ENCODE measurements at regions not wholly inside any gene's neighbourhood (a gene's known extent, or its start where the extent isn't known, plus 50 kb on each side); places are given as distances from the start of the nearest gene placed in this dataset.
"Not testable (repeated sequence)": the region's sequence is repeated elsewhere in the genome, so short reads cannot be mapped to it uniquely, and the experiment has no call there.

DNA sequence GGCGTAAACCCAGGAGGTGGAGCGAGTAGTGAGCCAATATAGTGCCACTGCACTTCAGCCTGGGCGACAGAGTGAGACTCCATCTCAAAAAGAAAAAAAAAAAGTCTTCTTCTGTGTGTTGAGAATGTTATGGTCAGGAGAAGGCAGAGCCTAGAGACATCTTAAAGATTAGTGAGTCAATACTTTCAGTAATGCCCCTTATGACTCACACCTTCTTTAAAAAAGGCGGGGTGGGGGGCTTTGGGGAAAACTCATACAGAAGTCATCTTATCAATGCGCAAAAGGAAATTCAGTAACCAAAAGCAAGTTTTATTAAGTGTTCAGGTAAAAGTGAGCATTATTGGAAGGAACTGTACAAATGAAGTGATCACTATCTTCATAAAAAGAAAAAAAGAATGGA is 1369.8 kb upstream of the LRRTM3 start:
- intact Hi-C loops (cut with micrococcal nuclease) = no loop called here

DNA sequence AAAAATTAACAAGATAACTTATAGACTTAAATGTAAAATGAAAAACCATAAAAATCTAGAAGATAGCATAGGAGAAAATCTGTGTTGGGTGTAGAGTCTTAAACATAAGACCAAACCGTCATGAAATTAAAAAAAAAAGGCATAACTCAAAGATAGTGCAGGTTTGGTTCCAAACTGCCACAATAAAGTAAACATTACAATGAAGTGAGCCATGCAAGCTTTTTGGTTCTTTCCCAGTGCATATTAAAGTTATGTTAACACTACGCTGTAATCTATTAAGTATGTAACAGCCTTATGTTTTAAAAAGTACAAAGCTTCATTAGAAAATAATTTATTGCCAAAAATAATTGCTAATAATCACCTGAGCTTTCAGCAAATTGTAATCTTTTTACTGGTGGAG is 1366.5 kb upstream of the LRRTM3 start:
- intact Hi-C loops (cut with micrococcal nuclease) = no loop called here

DNA sequence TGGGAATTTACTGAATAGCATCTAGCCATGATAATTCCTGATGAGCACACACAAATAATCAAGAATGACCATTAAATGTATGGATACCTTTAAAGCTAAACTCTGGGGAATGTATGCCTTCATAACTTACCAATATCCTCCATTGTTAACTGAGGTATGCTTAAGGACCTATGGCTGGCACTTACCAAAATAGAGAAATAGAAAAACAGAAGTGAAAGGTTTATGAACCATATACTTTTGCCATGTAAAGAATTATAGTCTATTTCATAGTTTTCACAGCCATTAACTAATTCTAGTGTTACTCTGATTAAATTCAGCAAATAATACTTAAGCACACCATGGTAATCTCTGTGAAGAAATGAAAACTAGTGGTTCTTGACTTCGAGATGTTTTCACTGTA is 1360.6 kb upstream of the LRRTM3 start:
- intact Hi-C loops (cut with micrococcal nuclease) = no loop called here

DNA sequence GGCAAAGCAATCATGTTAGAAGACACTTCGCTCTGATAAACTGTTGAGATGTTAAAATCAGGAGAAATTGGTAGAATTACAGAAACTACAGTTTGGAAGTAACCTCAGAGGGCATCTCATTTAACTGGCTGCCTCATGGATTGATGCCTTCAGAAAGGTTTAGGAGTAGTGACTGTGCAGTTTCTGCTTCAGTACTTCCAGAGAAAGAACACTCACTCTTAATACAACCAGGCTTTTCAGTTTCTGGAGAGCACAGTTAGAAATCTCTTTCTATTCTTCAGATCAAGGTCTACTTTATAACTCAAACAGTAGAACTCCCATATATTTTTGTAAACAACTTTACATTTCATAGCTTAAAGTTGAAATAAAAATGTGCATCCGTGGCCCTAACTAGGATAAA is 1358.9 kb upstream of the LRRTM3 start:
- intact Hi-C loops (cut with micrococcal nuclease) = no loop called here

DNA sequence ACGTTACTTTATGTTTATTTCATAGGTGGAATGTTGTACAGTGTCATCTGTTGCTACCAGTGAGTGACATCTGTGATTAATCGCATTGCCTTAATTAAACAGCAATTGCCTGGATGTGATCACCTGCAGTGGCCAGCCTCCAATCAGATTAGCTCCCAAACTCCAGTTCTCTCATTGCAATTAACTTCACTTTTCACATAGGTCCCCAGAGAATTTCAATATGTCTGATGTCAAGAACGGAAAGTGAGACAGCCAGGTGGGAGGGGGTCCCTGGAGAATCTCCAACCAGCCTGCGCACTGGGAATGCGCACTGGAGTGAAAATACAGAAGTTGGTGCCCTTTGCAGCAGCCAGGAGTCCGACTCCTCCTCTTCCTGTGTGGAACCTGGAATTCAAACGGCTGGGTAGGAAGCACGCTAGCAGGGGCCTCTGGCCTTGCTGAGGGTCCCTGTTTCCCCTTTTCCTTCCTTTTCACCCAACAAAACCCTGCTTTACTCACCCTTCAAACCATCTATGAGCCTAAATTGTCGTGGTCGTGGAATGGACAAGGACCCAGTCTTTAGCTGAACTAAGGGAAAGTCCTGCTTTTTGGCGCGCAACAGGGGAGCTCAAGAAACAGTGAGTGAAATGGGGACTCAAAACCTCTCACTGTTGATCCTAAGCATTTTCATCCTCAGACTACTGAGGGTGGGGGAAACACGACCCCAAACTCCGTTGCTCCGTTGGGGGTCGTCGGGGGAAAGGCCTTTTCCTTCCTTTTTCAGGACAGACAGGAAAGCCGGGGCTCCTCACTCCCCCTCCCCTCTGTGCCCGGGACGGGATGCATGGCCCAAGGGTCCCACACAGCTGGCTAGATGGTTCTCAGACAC is 1355.5 kb upstream of the LRRTM3 start:
- intact Hi-C loops (cut with micrococcal nuclease) = no loop called here

DNA sequence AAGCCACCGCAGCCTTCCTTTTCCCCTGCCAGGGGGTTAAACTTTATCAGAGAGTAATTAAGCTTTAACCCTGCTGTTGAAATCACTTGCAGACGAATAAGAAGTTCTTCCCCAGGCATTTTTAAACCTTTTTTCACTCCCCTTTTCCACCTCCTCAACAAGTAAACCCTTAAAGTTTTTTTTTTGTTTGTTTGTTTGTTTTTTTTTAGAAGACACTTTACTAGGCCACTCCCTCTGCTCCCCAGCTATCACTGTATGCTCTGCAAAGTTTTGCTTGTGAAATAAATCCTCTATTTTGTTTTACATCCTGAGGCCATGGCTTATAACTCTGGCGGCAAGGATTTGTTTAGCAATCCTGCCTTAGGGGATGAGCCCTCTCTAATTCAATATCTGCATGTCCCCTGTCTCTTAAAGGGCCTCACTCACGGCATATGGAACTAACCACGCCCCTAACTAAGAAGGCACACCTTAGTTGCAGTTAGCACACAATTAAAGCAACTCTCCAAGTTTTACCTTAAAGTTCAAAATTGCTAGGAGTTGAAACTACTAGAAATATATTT is 1354.7 kb upstream of the LRRTM3 start:
- intact Hi-C loops (cut with micrococcal nuclease) = no loop called here

DNA sequence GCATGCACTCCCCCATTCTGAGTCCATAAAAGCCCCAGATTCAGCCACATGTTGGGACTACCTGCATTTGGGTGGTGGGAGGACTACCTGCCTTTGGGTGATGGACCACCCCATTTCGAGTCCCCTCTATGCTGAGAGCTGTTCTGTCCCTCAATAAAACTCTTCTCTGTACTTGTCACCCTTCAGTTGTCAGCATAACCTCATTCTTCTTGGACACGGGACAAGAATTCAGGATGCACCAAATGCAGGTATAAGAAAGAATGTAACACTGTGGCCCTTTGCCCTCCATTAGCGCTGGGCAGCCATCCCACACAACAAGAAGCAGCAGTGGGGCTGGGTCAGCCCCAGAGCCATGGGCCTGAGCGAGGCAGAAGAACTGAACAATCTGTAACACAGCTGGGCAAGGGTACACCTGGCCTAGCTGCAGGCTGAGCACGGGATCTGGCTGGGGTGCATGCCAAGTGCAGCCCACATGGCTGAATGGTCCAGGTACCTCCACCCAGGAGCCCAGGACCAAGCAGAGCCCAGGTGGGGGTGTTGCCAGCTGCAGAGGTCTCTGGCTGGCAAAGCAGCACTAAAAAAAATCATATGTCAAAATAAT is 1344.3 kb upstream of the LRRTM3 start:
- intact Hi-C loops (cut with micrococcal nuclease) = no loop called here

DNA sequence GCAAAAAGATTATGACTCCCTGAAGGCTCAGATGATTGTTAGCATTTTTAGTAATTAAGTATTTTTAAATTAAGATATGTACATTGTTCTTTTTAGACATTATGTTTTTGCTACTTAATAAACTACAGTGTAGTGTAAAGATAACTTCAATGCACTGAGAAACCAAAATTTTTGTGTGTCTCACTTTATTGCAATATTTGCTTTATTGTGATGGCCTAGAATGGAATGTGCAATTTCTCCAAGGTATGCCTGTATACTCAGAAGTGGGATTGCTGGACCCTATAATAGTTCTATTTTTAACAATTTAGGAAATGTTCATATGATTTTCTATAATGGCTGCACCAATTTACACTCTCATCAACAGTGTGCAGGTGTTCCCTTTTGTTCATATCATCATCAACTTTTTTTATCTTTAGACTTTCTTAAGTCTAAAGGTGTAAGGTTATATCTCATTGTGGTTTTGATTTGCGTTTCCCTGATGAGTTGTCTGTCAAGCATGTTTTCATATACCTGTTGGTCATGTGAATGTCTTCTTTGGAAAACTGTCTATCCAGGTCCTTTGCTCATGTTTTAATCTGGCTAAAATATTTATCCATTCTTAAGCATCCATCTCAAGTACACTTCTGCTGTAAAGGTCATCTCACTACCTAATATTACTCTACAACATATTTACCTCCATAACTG is 1323.5 kb upstream of the LRRTM3 start:
- intact Hi-C loops (cut with micrococcal nuclease) = no loop called here

DNA sequence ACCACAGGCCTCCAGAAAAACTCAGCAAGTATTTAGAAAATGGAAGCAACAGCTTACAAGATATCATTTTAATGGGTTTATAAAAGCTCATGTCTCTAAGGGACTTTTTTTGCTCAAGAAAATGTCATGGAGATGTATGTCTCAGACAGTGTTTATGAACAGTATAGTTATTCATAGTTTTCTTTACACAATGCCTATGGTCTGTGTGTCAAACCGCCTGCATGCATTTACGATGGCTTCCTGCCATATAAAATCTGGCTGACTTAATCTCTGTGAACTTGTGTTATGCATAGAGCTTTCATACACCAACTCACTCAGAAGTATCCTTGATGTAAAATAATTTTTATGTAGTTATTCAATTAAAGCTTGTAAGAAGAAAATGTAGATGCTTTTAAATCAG is 1314.2 kb upstream of the LRRTM3 start:
- intact Hi-C loops (cut with micrococcal nuclease) = no loop called here

DNA sequence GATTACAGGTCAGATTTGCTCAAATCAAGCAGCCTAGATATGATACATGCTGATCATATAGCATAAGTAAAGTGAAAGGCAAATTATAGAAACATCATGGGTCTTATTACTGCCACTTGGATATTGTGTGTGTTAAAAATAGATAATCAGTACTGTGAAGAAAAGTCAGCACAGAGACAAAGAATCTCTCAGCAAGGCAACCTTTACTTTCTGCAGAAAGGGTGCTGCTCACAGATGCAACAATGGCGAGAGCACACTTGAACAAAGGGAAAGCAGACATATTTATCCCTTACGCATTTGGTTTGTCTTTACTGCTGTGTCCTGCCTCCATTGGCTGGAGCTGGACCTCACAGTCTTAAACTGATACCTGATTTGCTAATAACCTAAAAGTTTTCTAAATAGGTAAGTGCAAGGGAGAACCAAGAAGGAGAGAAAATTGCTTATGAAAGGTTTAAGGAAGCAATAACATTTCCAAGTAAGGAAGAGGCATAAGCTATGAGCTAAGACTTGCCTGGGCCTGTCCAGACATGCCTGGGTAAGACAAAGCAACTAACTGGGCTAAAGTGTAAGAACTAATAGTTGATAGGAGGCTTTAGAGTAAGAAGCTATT is 1310.8 kb upstream of the LRRTM3 start:
- intact Hi-C loops (cut with micrococcal nuclease) = no loop called here

DNA sequence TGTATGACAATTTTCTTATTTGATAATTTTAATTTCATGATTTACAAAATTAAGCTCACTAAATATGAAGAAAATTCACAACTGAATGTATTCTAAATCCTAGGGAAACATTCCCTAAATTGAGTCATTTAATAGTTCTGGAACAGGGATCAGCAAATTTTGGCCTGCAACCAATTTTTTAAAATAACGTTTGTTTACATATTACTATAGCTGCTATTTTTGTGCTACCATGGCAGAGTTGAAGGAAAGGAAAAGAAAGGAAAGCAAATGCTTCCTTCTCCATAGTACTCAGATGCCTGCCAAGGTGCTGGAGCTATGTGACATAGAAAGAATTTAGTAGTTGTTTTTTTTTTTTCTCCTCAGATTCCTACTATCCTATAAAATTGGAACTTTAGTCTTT is 1307.7 kb upstream of the LRRTM3 start:
- intact Hi-C loops (cut with micrococcal nuclease) = no loop called here

DNA sequence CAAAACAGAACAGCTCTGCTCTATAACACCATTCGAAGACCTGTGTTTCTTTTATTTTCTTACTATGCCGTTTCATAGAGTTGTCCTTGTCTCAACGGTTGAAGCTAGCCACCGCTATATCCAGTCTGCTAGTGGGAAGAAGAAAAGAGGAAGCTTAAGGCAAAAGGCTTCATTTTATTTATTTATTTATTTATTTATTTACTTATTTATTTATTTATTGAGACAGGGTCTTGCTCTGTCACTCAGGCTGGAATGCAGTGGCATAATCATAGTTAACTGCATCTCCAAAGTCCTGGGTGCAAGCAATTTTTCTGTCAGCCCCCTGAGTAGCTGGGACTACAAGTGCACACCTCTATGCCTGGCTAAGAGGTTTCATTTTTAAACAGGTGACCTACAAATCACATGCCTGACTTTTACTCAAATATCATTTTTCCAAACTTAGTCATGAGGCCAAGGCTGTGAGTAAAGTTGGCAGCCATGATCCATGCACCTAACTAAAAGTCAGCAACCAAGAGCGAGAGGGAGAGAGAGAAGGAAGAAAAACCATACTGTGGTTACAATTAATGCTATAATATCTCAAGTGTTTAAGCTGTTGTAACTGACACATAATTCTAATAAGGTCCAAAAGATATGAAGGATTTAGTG is 1305.3 kb upstream of the LRRTM3 start:
- intact Hi-C loops (cut with micrococcal nuclease) = no loop called here

DNA sequence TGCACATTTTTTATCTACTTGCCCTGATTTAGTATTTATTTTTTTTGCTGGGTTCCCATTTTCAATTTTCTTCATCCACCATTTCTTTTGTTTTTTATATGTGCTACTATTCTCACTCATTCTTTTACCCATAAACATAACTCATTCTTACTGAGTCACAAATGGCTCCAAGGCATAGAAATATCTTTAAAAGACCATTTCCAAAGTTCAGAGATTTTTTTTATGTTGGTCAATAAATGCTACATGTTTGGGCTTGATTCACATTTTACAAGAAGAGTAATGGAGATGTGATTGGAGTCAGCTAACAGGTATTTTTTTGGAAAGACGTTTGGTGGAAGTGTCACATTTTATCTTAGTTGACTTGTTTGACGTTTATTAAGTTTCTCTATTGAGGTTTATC is 1303.2 kb upstream of the LRRTM3 start:
- intact Hi-C loops (cut with micrococcal nuclease) = no loop called here

DNA sequence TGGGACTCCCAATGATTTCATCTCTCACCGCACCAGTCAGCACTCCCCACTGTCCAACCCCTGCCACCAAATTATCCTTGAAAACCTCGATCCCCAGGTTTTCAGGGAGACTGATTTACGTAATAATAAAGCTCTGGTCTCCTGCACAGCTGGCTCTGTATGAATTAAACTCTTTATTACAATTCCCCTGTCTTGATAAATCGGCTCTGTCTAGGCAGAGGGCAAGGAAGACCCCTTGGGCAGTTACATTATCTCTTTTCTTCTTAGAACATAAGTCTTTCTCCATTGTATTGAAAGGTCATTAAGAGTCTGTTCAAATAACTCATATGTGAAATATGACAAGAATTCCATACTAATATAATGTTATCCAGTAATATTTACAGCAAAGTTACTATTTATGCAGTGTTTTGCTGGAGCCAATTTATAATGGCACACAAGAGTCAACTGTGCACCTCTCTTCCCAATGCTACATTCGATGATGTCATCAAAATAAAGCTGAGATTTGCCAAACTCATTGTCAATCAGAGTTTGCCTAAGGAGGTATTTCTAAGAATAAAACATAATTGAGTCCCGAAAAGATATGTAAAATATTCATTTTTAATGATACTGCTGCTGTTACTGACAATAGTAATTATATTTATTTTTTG is 1297.2 kb upstream of the LRRTM3 start:
- intact Hi-C loops (cut with micrococcal nuclease) = no loop called here

DNA sequence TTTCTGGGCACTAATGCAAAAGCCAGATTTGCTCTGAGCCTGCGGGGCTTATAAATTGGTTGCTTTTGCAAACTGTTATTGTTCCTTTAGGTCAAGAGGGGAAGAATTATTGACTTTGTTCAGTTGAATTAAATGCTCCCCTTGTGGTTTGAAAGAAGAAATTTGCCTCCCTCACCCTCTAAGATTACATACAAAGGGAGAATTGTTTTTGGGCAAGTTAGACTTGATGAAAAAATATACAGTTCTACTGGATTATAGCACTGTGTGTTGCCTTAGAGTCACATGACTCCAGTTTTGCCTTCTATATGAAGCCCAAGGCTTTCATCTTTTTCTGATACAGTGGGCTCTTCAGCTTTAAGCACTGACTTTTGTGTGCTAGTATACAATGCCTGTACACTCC is 1265.8 kb upstream of the LRRTM3 start:
- intact Hi-C loops (cut with micrococcal nuclease) = no loop called here

DNA sequence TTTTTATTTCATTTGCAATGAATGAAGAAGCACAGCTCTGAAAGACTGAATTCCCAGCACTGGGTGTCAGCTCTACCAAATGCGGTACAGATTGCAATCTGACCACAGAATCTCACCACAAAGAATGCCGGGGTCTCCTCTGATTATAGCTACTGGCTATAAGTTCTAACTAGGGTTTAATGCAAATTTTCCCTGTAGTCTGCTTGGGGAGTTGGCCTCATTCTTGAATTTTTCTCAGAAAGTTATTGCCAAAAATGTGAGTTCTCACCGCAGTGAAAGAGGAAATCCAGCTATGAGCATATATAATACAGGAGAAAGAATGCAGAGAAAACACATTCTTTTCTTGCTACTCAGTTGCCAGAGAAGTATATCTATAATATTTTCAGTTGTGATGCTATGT is 1255.7 kb upstream of the LRRTM3 start:
- intact Hi-C loops (cut with micrococcal nuclease) = no loop called here

DNA sequence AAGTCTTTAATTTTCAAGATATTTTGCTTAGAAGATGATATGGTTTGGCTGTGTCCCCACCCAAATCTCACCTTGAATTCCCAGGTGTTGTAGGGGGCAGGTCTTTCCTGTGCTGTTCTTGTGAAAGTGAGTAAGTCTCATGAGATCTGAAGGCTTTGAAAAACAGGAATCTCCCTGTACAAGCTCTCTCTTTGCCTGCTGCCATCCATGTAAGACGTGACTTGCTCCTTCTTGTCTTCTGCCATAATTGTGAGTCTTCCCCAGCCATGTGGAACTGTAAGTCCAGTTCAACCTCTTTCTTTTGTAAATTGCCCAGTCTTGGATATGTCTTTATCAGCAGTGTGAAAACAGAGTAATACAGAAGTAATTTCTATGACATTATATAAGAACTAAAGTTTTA is 1255.2 kb upstream of the LRRTM3 start:
- intact Hi-C loops (cut with micrococcal nuclease) = not testable (repeated sequence)

DNA sequence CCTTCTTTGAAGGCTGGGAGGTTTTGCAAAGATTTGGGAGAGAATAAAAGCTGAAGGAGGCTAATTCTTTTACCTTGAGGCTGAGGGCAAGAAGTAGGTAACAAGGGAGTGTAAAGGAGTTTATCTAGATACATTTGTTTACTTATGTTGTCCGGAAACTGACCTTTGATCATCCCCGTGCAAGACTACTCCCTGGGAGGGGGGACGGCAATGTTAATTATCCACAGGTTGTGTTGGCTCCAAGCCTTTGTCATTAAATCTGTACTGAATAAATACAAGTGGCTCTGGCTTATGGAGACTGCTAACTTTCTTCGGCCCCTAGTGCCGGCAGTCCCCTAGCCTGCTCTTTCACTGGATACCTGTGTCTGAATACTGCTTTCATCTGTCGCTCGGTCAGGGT is 1250.6 kb upstream of the LRRTM3 start:
- intact Hi-C loops (cut with micrococcal nuclease) = no loop called here

DNA sequence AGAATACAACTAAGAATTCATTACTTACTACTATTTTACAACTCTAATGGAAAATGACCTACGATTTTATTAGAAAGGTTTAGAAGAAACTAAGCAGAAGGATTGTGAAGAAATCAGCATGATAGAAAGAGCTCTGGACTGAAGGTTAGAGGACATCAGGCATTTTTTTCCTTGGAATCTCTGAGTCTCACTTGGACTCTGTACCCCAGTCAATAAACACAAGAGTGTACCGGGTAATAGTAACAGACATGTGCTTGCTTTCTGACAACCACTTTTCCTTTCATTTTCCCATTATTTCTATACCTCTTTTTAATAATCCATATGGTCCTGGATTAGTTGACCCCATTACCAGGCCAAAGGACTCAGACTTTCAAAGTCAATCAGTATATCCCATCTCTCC is 1240.9 kb upstream of the LRRTM3 start:
- intact Hi-C loops (cut with micrococcal nuclease) = no loop called here

DNA sequence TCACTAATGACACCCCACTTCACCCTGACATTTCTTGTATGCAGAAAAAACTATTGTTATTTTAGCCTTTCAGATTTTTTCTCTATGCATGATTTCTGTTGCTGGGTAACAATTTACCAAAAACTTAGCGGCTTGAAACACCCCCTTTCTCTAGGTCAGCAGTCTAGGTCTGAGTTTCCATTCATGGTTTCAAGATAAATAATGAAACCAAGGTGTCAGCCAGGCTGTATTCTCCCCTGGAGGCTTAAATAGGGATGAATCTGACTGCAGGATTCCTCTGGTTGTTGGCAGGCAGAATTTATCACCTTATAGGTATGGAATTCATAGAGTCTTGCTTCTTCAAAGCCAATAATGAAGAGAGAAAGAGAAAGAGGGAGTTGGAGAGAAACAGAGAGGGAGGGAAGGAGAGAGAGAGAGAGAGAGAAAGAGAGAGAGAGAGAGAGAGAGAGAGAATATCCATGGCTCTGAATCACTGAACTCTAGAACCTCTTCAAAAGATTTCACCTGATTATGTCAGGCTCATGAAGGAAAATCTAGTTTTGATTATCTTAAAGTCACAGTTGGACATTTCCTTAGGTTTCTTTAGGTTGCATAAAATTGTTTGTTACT is 1224.6 kb upstream of the LRRTM3 start:
- intact Hi-C loops (cut with micrococcal nuclease) = no loop called here
